Nephron (organoid): ENCODE measurements at regions not wholly inside any gene's neighbourhood (a gene's known extent, or its start where the extent isn't known, plus 50 kb on each side); places are given as distances from the start of the nearest gene placed in this dataset.
A peak's percentile ranks its signal among the peaks of the same experiment; 100 is the strongest.
"Not testable (repeated sequence)": the region's sequence is repeated elsewhere in the genome, so short reads cannot be mapped to it uniquely, and the experiment has no call there.

Experiments used
- H3K27ac Mint-ChIP-seq, 3 experiments: 2 replicates each; pipeline ENCODE4 v1.8.0; 2020; ENCODE audit warnings: mixed read lengths in 3 of 3, mild to moderate bottlenecking in 2 of 3, moderate library complexity in 1 of 3
- H3K27me3 Mint-ChIP-seq: 2 replicates; pipeline ENCODE4 v1.8.0; 2021; ENCODE audit warnings: low read depth, mild to moderate bottlenecking, moderate library complexity, mixed read lengths
- H3K36me3 Mint-ChIP-seq: 2 replicates; pipeline ENCODE4 v1.8.0; 2020; ENCODE audit warnings: low read depth, mixed read lengths
- H3K4me1 Mint-ChIP-seq: 2 replicates; pipeline ENCODE4 v1.8.0; 2020; ENCODE audit warnings: mixed read lengths
- H3K4me3 Mint-ChIP-seq, 3 experiments: 2 replicates each; pipeline ENCODE4 v1.8.0; 2020; ENCODE audit warnings: mild to moderate bottlenecking in 3 of 3, mixed read lengths in 3 of 3, moderate library complexity in 2 of 3
- H3K9me3 Mint-ChIP-seq: 2 replicates; pipeline ENCODE4 v1.8.0; 2020; ENCODE audit warnings: mixed read lengths
- TF ChIP-seq, protein P1 (sequence below), 3 experiments: fragments of 200-600 bp; sonication (generic); IDR thresholded peaks; one replicate each; pipeline ENCODE4 v1.5.0; 2021; ENCODE audit warnings: antibody characterized with exemption in 3 of 3; ENCODE audit not compliant: unreplicated experiment in 3 of 3

DNA sequence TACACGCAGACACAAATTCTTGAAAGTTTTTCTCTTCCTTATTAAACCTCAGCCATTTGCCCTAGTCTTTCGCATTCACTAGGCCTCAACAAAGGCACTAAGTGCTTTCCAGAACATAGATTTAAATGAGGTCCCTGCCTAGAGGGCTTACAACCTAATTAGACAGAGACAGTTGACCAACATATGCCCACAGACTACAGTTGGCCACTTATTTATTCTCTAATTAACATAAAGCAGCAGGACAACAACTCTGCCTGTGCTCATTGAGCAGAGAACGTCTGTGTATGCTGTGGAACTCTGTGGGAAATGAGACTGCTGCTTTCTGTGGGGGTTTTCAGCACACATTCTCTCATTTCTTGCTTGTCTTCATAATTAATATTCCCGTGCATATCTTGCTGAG, 303.0 kb upstream of the TACR3 start:
- Mint-ChIP-seq H3K27ac (no peak overlapping the region), H3K9me3 (no peaks in the 10 kb centered on the region), H3K4me1 (no peaks in the 10 kb centered on the region), H3K27me3 (no peaks in the 10 kb centered on the region), H3K36me3 (no peaks in the 10 kb centered on the region), H3K4me3 (no peak overlapping the region)
- TF ChIP-seq, protein P1, sequence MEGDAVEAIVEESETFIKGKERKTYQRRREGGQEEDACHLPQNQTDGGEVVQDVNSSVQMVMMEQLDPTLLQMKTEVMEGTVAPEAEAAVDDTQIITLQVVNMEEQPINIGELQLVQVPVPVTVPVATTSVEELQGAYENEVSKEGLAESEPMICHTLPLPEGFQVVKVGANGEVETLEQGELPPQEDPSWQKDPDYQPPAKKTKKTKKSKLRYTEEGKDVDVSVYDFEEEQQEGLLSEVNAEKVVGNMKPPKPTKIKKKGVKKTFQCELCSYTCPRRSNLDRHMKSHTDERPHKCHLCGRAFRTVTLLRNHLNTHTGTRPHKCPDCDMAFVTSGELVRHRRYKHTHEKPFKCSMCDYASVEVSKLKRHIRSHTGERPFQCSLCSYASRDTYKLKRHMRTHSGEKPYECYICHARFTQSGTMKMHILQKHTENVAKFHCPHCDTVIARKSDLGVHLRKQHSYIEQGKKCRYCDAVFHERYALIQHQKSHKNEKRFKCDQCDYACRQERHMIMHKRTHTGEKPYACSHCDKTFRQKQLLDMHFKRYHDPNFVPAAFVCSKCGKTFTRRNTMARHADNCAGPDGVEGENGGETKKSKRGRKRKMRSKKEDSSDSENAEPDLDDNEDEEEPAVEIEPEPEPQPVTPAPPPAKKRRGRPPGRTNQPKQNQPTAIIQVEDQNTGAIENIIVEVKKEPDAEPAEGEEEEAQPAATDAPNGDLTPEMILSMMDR (IDR thresholded peaks at IDR 0.05; ENCODE audit: unreplicated experiment in 3 of 3): no peak

GRCh38 chr4:104022226-104022625, 302.4 kb upstream of the TACR3 start:
- Mint-ChIP-seq H3K36me3 (no peaks in the 10 kb centered on the region), H3K4me3 (no peak overlapping the region), H3K4me1 (no peaks in the 10 kb centered on the region), H3K27ac (no peak overlapping the region), H3K9me3 (no peaks in the 10 kb centered on the region), H3K27me3 (no peaks in the 10 kb centered on the region)
- TF ChIP-seq, protein P1 (IDR thresholded peaks at IDR 0.05; ENCODE audit: unreplicated experiment in 3 of 3): no peak

GRCh38 chr4:104020641-104021040, 300.9 kb upstream of the TACR3 start:
- TF ChIP-seq, protein P1 (IDR thresholded peaks at IDR 0.05; ENCODE audit: unreplicated experiment in 3 of 3): no peak
- Mint-ChIP-seq H3K9me3 (no peaks in the 10 kb centered on the region), H3K27me3 (no peaks in the 10 kb centered on the region), H3K4me1 (no peaks in the 10 kb centered on the region), H3K4me3 (no peak overlapping the region), H3K36me3 (no peaks in the 10 kb centered on the region), H3K27ac (no peak overlapping the region)

GRCh38 chr4:104017213-104017612, 297.4 kb upstream of the TACR3 start:
- no peaks in the 10 kb centered on the region for H3K9me3 Mint-ChIP-seq
- TF ChIP-seq, protein P1 (IDR thresholded peaks at IDR 0.05; ENCODE audit: unreplicated experiment in 3 of 3): no peak
- H3K27me3 Mint-ChIP-seq: no peaks in the 10 kb centered on the region
- H3K27ac Mint-ChIP-seq: no peak overlapping the region
- no peak overlapping the region for H3K4me3 Mint-ChIP-seq
- H3K36me3 Mint-ChIP-seq: no peaks in the 10 kb centered on the region
- H3K4me1 Mint-ChIP-seq: no peaks in the 10 kb centered on the region

DNA sequence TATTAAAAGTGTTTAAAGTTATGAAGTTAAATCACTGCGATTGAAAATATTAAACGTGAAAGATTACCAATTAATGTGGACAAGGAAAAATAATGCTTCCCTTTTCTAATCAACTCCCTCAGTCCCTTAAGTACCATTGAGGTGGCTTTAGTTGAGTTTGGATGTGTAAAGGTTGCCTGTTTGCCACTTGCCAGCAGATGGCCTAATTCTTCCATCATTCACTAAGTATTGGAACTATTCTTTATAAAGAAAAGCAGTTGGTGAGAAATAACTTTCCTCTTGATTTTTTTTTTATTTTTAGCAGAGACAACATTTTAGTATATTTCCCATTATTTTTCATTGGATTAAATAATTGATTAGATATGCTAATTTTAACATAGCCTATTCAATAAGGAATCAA, 295.9 kb upstream of the TACR3 start:
- no peak overlapping the region for H3K4me3 Mint-ChIP-seq

GRCh38 chr4:104010722-104011121, 290.9 kb upstream of the TACR3 start:
- no peaks in the 10 kb centered on the region for H3K9me3 Mint-ChIP-seq
- no peaks in the 10 kb centered on the region for H3K4me1 Mint-ChIP-seq
- no peaks in the 10 kb centered on the region for H3K36me3 Mint-ChIP-seq
- no peak overlapping the region for H3K4me3 Mint-ChIP-seq
- TF ChIP-seq, protein P1 (IDR thresholded peaks at IDR 0.05; ENCODE audit: unreplicated experiment in 3 of 3): no peak
- no peak overlapping the region for H3K27ac Mint-ChIP-seq
- no peaks in the 10 kb centered on the region for H3K27me3 Mint-ChIP-seq

More for the DNA sequence above, 295.9 kb upstream of the TACR3 start:
- Mint-ChIP-seq H3K4me1 (no peaks in the 10 kb centered on the region), H3K36me3 (no peaks in the 10 kb centered on the region), H3K27me3 (no peaks in the 10 kb centered on the region), H3K27ac (no peak overlapping the region), H3K9me3 (no peaks in the 10 kb centered on the region)
- TF ChIP-seq, protein P1 (IDR thresholded peaks at IDR 0.05; ENCODE audit: unreplicated experiment in 3 of 3): peak; percentile 45 to 63 (median 50)

DNA sequence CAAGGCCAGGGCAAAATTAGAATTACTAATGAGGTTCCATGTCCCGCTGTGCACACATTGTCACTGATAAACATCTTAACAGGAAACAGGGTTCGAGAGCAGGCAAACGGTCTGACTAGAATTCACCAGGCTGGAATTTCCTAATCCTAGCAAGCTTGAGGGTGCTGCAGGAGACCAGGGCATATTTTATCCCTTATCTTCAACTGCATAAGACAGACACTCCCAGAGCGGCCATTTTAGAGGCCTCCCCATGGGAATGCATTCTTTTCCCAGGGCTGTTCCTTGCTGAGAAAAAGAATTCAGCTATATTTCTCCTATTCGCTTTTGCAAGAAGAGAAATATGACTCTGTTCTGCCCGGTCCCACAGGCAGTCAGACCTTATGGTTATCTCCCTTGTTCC, 282.5 kb upstream of the TACR3 start:
- not testable (repeated sequence) for H3K27me3 Mint-ChIP-seq, H3K27ac Mint-ChIP-seq, H3K4me1 Mint-ChIP-seq, H3K36me3 Mint-ChIP-seq, H3K4me3 Mint-ChIP-seq
- H3K9me3 Mint-ChIP-seq: peaks cover 23% of the 10 kb centered on the region
